Ovary (tissue), 3 donors: ENCODE measurements at regions not wholly inside any gene's neighbourhood (a gene's known extent, or its start where the extent isn't known, plus 50 kb on each side); places are given as distances from the start of the nearest gene placed in this dataset.

Experiments
- CTCF ChIP-seq, 3 donors: fragments of 450-650 bp in 2 of 3; fragments of 200-600 bp in 1 of 3; IDR thresholded peaks; one replicate each; pipeline versions ENCODE4 v1.5.1 to v1.8.0; 2016 to 2022; ENCODE audit warnings: antibody characterized with exemption in 3 of 3, mild to moderate bottlenecking in 1 of 3
- POLR2A ChIP-seq: fragments of 450-650 bp; IDR thresholded peaks from one replicate; pipeline ENCODE4 v1.6.1; 2017; ENCODE audit warnings: antibody characterized with exemption, mild to moderate bottlenecking, moderate library complexity
- donor health status: DM: no; HTN: no; CAD: no.

DNA sequence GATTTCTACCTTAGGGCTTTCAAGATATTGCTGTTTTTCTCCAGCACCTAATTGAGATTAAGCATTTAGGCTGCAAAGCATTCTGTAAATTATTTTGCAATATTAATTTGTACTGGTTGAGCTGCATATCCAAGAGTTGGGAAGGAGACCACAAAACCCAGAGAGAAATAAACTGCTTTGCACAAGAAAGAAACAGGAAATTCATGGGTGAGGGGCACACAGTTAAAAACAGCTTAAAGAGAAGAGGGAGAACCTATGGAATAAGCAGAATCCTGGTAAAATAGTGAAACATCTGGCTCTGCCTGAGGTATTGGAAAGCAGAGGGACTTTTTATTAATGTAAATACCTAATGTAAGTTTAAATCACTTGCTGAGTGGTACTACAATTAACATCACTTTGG is 243.0 kb downstream of the TMEM167A start:
- TF ChIP-seq CTCF (IDR thresholded peaks at IDR 0.05) (no peak), POLR2A (no peak)
